ENCODE measurements at regions not wholly inside any gene's neighbourhood (a gene's known extent, or its start where the extent isn't known, plus 50 kb on each side); places are given as distances from the start of the nearest gene placed in this dataset.

- H4K8ac ChIP-seq (ENCODE audit: extremely low read depth, insufficient read depth, low read length): no peak overlapping the region
- H3K4me3 ChIP-seq (ENCODE audit: extremely low read depth in 1 of 4, insufficient read depth in 2 of 4, low read depth in 3 of 4, low read length in 4 of 4): no peak overlapping the region
- H2AFZ ChIP-seq (ENCODE audit: low read length): no peak overlapping the region
- H3K23me2 ChIP-seq (ENCODE audit: low read depth, low read length): peaks cover 3% of the 10 kb centered on the region; the same call in 1 of the 2 replicates
- POLR2A ChIA-PET (ENCODE audit: partially characterized antibody): interaction anchor here (1.2 kb wide), 1 partner anchor 40 kb away, joined by 4 read pairs; no protein-coding TSS in a partner anchor
- no peak overlapping the region for H3K14ac ChIP-seq (ENCODE audit: insufficient read length)
- H3K18ac ChIP-seq (ENCODE audit: extremely low read depth, low read length): no peak overlapping the region
- CTCF ChIA-PET (ENCODE audit: partially characterized antibody): interaction anchor here (1.7 kb wide), 1 partner anchor 131 kb away, joined by 3 read pairs; no protein-coding TSS in a partner anchor
- 90% methylated on average over 8 of the region's 8 CpGs; no CpG with 5 or more reads in 1 of the 2 experiments for WGBS, 2 experiments (ENCODE audit: extremely low coverage in 1 of 2, insufficient coverage in 1 of 2, insufficient read length in 1 of 2, insufficient replicate concordance in 2 of 2, low coverage in 1 of 2, low lambda C conversion rate in 2 of 2, missing lambda C conversion rate in 1 of 2)
- no peak overlapping the region for H2BK5ac ChIP-seq (ENCODE audit: low read depth, low read length)
- H3K23ac ChIP-seq (ENCODE audit: insufficient read length): no peak overlapping the region
- no peaks in the 10 kb centered on the region for H4K20me1 ChIP-seq (replicated peaks in 1 of 2; ENCODE audit: control insufficient read depth in 1 of 2, insufficient read depth in 2 of 2, low read length in 2 of 2)
- no peak overlapping the region for H3K4ac ChIP-seq (replicated peaks; ENCODE audit: insufficient read length, low read depth, low read length)
- peaks cover 4 to 37% (median 18%) of the 10 kb centered on the region in 4 experiments for H3K4me1 ChIP-seq (replicated peaks in 1 of 4; ENCODE audit: control insufficient read depth in 3 of 4, insufficient read depth in 4 of 4, low read length in 3 of 4)
- H3K27me3 ChIP-seq (replicated peaks in 1 of 4; ENCODE audit: control insufficient read depth in 3 of 4, extremely low read depth in 1 of 4, insufficient read depth in 3 of 4, low read length in 3 of 4): no peaks in the 10 kb centered on the region; a peak in 4 of 7 replicates
- no peaks in the 10 kb centered on the region for H3K9me3 ChIP-seq (ENCODE audit: insufficient read depth in 2 of 2, low read depth in 1 of 2, low read length in 1 of 2)
- H3K4me2 ChIP-seq (ENCODE audit: insufficient read depth in 1 of 2, low read depth in 2 of 2, low read length in 2 of 2): no peak overlapping the region
- H3K9ac ChIP-seq (replicated peaks in 1 of 4; ENCODE audit: extremely low read depth in 1 of 4, low read depth in 3 of 4, low read length in 3 of 4): no peak overlapping the region
- H2AK5ac ChIP-seq (ENCODE audit: low read depth, low read length): no peak overlapping the region
- H4K91ac ChIP-seq (replicated peaks; ENCODE audit: insufficient read length, low read length): no peak overlapping the region
- H3K56ac ChIP-seq (replicated peaks; ENCODE audit: insufficient read length, low read depth, low read length): no peak overlapping the region
- H2BK120ac ChIP-seq (replicated peaks; ENCODE audit: low read depth, low read length): no peak overlapping the region
- no peaks in the 10 kb centered on the region for H3K79me1 ChIP-seq (ENCODE audit: low read depth, low read length)
- no peaks in the 10 kb centered on the region for H3K79me2 ChIP-seq (ENCODE audit: control insufficient read depth in 1 of 2, insufficient read depth in 2 of 2, low read length in 2 of 2)
- H4K5ac ChIP-seq (ENCODE audit: insufficient read length, low read depth, low read length): no peak overlapping the region
- no peak overlapping the region for H3K27ac ChIP-seq (ENCODE audit: low read depth, low read length)
- no peak for FAIRE-seq
- no peak overlapping the region for H2BK15ac ChIP-seq (ENCODE audit: low read length)
- H3K36me3 ChIP-seq (ENCODE audit: control insufficient read depth in 2 of 4, insufficient read depth in 4 of 4, low read length in 3 of 4): no peaks in the 10 kb centered on the region
- no peak overlapping the region for H2BK12ac ChIP-seq (ENCODE audit: low read depth, low read length)
- DNase-seq (ENCODE audit: low read depth in 1 of 2, low spot score in 2 of 2): no peak
- no peak overlapping the region for H2BK20ac ChIP-seq (ENCODE audit: low read length)
- TF ChIP-seq TCF12 (IDR thresholded peaks at IDR 0.05; ENCODE audit: low read depth, low read length): no peak
- TF ChIP-seq POLR2AphosphoS5 (IDR thresholded peaks at IDR 0.05; ENCODE audit: low read depth, low read length): no peak
- no peak for TF ChIP-seq E2F6 (IDR thresholded peaks at IDR 0.05)
- no peak for TF ChIP-seq CHD1 (IDR thresholded peaks at IDR 0.05; ENCODE audit: low read depth, low read length)
These were observed 102.2 kb upstream of the IER5L start for GRCh38 chr9:129280236-129280622.
